ENCODE measurements at regions not wholly inside any gene's neighbourhood (a gene's known extent, or its start where the extent isn't known, plus 50 kb on each side); places are given as distances from the start of the nearest gene placed in this dataset.

GRCh38 chr7:7048213-7048612 is 134.1 kb upstream of the C1GALT1 start:
- no peak overlapping the region for H3K4me3 ChIP-seq (ENCODE audit: low read depth, low read length)
- DNase-seq (ENCODE audit: low read depth): no peak
- no peak for TF ChIP-seq CTCF (IDR thresholded peaks at IDR 0.05; ENCODE audit: insufficient read depth, low read depth, low read length)

- DNase-seq (ENCODE audit: low read depth): no peak
- TF ChIP-seq CTCF (IDR thresholded peaks at IDR 0.05; ENCODE audit: insufficient read depth, low read depth, low read length): no peak
- H3K4me3 ChIP-seq (ENCODE audit: low read depth, low read length): no peak overlapping the region
These were observed 131.0 kb upstream of the C1GALT1 start for GRCh38 chr7:7051206-7051877.

GRCh38 chr7:7054252-7054830 is 128.0 kb upstream of the C1GALT1 start:
- H3K4me3 ChIP-seq (ENCODE audit: low read depth, low read length): no peak overlapping the region
- no peak for DNase-seq (ENCODE audit: low read depth)
- no peak for TF ChIP-seq CTCF (IDR thresholded peaks at IDR 0.05; ENCODE audit: insufficient read depth, low read depth, low read length)

DNA sequence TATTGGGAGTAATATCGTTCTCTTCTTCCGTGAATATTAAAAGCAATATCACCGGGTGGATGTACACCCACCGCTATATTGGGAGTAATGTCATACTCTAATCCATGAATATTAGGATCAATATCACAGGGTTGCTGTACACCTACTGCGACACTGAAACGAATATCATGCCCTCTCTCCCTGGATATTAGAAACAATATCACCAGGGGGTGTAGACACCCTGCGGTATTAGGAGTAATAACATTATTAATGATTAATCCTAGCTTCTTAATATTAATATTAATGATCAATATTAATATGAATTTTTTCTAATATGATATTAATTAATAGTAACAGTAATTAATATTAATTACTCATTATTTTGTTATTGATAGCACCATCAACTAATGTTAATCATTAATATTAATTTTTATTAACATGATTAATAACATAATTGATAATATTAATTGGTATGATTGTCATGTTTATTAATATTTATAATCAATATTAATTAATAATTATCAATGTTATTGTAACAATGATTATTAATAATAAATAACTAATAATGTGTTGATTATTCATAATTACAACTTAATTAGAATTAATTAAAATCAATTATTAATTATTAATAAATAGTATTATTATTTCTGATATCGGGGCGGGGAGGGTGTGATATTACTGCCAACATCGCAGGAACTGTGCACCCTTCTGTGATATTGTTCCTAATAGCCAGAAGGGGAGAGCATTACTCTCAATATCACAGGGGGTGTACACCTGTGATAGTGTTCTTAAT is 121.3 kb upstream of the C1GALT1 start:
- no peak overlapping the region for H3K4me3 ChIP-seq (ENCODE audit: low read depth, low read length)
- TF ChIP-seq CTCF (IDR thresholded peaks at IDR 0.05; ENCODE audit: insufficient read depth, low read depth, low read length): no peak
- DNase-seq (ENCODE audit: low read depth): no peak

DNA sequence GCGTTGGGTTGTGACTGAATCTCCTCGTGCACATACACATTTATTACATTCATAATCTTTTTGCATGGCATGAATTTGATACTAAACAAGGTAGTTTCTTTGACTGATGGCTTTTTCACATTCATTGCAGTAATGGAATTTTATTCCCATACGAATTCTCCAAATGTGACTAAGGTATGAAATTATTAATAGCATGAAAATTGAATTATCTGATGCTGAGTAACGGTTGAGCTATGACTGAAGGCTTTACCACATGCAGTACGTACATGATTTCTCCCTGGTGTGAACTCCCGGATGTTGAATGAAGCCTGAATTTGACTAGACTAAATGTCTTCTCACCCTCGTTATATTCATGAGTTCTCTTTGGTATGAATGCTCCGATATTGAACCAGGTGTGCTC is 104.4 kb upstream of the C1GALT1 start:
- no peak overlapping the region for H3K4me3 ChIP-seq (ENCODE audit: low read depth, low read length)
- no peak for DNase-seq (ENCODE audit: low read depth)
- no peak for TF ChIP-seq CTCF (IDR thresholded peaks at IDR 0.05; ENCODE audit: insufficient read depth, low read depth, low read length)

DNA sequence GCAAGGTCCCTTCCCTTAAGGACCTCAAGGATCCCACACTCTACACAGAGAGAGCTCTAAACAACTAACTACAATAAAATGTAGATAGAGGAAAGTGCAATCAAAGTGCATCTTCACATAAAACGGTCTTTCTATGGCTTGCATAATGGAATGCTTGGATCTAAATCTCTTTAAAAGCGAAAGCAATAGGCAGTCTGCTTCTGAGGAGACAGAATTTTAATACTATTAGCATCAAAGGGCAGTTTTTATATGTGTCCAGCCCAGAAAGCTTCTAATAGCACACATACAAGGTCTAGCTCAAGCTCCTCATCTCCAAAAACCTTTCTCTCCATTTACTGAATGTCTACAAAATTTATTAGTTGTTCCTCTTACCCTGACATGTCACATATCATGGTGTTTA is 101.5 kb upstream of the C1GALT1 start:
- H3K4me3 ChIP-seq (ENCODE audit: low read depth, low read length): no peak overlapping the region
- no peak for DNase-seq (ENCODE audit: low read depth)
- TF ChIP-seq CTCF (IDR thresholded peaks at IDR 0.05; ENCODE audit: insufficient read depth, low read depth, low read length): no peak
